GM18517 (cell line): ENCODE measurements at regions not wholly inside any gene's neighbourhood (a gene's known extent, or its start where the extent isn't known, plus 50 kb on each side); places are given as distances from the start of the nearest gene placed in this dataset.

ENCODE experiments used
- ATAC-seq: cut with Tn5 transposase; IDR thresholded peaks from one replicate; pipeline ENCODE4 v1.9.1; 2021; ENCODE audit warnings: mild to moderate bottlenecking, moderate library complexity; ENCODE audit not compliant: unreplicated experiment

- ATAC-seq, result peak; percentile 93
Measured at GRCh38 chr3:189041482-189042090, 130.2 kb upstream of the TPRG1 start.

- no peak for ATAC-seq
Measured at GRCh38 chr3:189042832-189043231, 128.9 kb upstream of the TPRG1 start.

- no peak for ATAC-seq
Measured at GRCh38 chr3:189049458-189050236, 122.1 kb upstream of the TPRG1 start.

GRCh38 chr3:189053322-189053721, 118.4 kb upstream of the TPRG1 start:
- no peak for ATAC-seq

GRCh38 chr3:189056646-189057335, 115.0 kb upstream of the TPRG1 start:
- ATAC-seq, result no peak

GRCh38 chr3:189057369-189057768, 114.4 kb upstream of the TPRG1 start:
- ATAC-seq, result no peak

- no peak for ATAC-seq
Measured at GRCh38 chr3:189058071-189058470, 113.7 kb upstream of the TPRG1 start.

GRCh38 chr3:189070965-189071364, 100.8 kb upstream of the TPRG1 start:
- ATAC-seq, result no peak

GRCh38 chr3:189071446-189071845, 100.3 kb upstream of the TPRG1 start:
- ATAC-seq, result peak; percentile 77

- ATAC-seq, result no peak
Measured at GRCh38 chr3:189076449-189076848, 95.3 kb upstream of the TPRG1 start.

- no peak for ATAC-seq
Measured at GRCh38 chr3:189080745-189081144, 91.0 kb upstream of the TPRG1 start.

- ATAC-seq, result no peak
Measured at GRCh38 chr3:189082666-189083427, 88.9 kb upstream of the TPRG1 start.

GRCh38 chr3:189084620-189085019, 87.2 kb upstream of the TPRG1 start:
- ATAC-seq, result no peak

GRCh38 chr3:189092547-189092946, 79.2 kb upstream of the TPRG1 start:
- ATAC-seq, result no peak

GRCh38 chr3:189094539-189094938, 77.2 kb upstream of the TPRG1 start:
- ATAC-seq, result no peak

- ATAC-seq, result no peak
Measured at GRCh38 chr3:189096092-189096491, 75.7 kb upstream of the TPRG1 start.

GRCh38 chr3:189099031-189099471, 72.7 kb upstream of the TPRG1 start:
- no peak for ATAC-seq

GRCh38 chr3:189099505-189100290, 72.1 kb upstream of the TPRG1 start:
- no peak for ATAC-seq

GRCh38 chr3:189100866-189101265, 70.9 kb upstream of the TPRG1 start:
- ATAC-seq, result no peak

GRCh38 chr3:189101594-189101993, 70.2 kb upstream of the TPRG1 start:
- ATAC-seq, result no peak
